GM12873 (cell line): ENCODE measurements at regions not wholly inside any gene's neighbourhood (a gene's known extent, or its start where the extent isn't known, plus 50 kb on each side); places are given as distances from the start of the nearest gene placed in this dataset.

Experiments
- TF ChIP-seq, protein P1 (sequence below): IDR thresholded peaks from 2 replicates; pipeline ENCODE4 v1.5.1; 2012; ENCODE audit warnings: low read depth, mild to moderate bottlenecking, moderate library complexity, low read length, control low read depth; ENCODE audit not compliant: insufficient read depth; ENCODE audit errors: missing control alignments

- TF ChIP-seq, protein P1, sequence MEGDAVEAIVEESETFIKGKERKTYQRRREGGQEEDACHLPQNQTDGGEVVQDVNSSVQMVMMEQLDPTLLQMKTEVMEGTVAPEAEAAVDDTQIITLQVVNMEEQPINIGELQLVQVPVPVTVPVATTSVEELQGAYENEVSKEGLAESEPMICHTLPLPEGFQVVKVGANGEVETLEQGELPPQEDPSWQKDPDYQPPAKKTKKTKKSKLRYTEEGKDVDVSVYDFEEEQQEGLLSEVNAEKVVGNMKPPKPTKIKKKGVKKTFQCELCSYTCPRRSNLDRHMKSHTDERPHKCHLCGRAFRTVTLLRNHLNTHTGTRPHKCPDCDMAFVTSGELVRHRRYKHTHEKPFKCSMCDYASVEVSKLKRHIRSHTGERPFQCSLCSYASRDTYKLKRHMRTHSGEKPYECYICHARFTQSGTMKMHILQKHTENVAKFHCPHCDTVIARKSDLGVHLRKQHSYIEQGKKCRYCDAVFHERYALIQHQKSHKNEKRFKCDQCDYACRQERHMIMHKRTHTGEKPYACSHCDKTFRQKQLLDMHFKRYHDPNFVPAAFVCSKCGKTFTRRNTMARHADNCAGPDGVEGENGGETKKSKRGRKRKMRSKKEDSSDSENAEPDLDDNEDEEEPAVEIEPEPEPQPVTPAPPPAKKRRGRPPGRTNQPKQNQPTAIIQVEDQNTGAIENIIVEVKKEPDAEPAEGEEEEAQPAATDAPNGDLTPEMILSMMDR: no peak
Observed at GRCh38 chr1:63014267-63014666, 230.3 kb downstream of the ATG4C start.

- TF ChIP-seq, protein P1: no peak
Observed at GRCh38 chr1:63022319-63022718, 238.4 kb downstream of the ATG4C start.

- TF ChIP-seq, protein P1: no peak
Observed at GRCh38 chr1:63023171-63023570, 239.2 kb downstream of the ATG4C start.

GRCh38 chr1:63023637-63024036 lies 239.7 kb downstream of the ATG4C start:
- TF ChIP-seq, protein P1: no peak

DNA sequence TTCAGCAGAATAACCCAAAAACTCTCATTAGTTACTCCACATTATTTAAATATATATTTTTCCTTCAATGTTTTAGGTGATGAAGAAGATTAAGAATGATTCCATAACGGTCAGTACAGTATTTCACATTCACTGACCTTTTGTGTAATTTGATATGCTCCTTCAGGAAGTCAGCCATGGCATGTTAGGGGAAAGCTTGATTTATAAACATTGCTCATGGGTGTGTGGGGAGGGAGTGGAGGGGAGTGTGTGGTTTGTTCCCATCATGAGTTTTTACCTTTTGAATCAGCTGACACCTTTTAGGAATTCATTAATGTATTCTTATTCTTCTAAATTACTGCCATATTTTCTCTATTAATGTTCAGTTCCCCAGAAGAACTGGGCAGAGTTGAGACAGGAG lies 240.2 kb downstream of the ATG4C start:
- TF ChIP-seq, protein P1: no peak

DNA sequence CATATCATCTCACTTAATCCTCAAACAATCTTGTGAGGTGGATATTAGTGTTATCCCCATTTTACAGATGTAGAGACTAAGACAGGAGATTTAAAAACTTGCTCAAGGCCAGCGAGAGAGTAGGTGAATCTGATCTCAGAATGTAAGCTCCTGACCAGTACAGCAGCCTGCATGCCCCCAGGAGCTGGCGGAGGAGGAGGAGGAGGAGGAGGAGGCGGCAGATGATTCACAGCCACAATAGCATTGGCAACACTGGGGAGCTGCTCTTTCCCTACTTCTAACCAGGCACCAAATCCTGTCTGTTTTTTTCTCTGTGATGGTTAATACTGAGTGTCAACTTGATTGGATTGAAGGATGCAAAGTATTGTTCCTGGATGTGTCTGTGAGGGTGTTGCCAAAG lies 243.2 kb downstream of the ATG4C start:
- TF ChIP-seq, protein P1: no peak

DNA sequence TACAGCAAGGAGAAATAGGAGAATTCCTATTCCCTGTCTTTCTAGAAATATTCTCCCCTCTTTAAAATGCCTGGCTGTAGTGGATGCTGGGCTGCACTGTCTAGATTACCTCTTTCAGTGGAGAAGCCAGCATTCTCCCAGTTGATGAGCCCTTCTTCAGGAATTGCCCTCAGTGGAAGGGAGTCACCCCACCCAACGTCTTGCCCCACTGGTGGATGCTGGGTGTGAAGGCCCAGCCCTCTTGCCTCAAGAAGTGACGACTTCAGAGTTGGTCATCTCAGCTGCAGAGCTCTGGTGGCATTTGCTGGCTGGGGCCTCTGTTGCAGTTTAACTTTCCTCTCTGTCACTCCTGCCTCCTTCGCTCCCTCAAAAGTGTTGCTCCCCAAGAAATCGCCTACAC lies 248.2 kb downstream of the ATG4C start:
- TF ChIP-seq, protein P1: no peak
